GM12875 (cell line): ENCODE measurements at regions not wholly inside any gene's neighbourhood (a gene's known extent, or its start where the extent isn't known, plus 50 kb on each side); places are given as distances from the start of the nearest gene placed in this dataset.

ENCODE experiments used
- H3K4me3 ChIP-seq: one replicate; pipeline ENCODE4 v1.5.1; 2011; ENCODE audit warnings: low read depth, low read length, control low read depth
- TF ChIP-seq, protein P1 (sequence below): IDR thresholded peaks from 2 replicates; pipeline ENCODE4 v1.5.1; 2011; ENCODE audit warnings: low read depth, mild to moderate bottlenecking, control low read depth, inconsistent platforms, low read length, moderate library complexity, borderline replicate concordance; ENCODE audit not compliant: insufficient read depth

DNA sequence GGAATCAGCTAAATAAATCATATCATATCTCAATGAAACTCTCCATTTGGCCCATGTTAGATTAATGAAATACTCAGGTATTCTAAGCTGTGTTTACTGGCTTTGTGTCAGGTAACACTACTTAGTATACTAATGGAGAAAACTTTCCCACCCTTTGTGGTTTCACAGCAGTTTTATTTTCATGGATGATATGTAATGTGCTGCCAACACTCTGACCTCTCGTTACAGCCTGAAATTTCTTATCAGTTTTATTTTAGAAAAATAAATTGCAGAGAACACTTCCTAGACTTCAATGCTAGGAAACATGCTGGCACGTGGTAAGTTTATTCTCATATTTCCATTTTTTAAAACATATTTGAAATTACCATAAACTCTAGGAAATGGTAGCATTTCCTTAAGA, 758.9 kb downstream of the LIG4 start:
- no peak overlapping the region for H3K4me3 ChIP-seq
- TF ChIP-seq, protein P1, sequence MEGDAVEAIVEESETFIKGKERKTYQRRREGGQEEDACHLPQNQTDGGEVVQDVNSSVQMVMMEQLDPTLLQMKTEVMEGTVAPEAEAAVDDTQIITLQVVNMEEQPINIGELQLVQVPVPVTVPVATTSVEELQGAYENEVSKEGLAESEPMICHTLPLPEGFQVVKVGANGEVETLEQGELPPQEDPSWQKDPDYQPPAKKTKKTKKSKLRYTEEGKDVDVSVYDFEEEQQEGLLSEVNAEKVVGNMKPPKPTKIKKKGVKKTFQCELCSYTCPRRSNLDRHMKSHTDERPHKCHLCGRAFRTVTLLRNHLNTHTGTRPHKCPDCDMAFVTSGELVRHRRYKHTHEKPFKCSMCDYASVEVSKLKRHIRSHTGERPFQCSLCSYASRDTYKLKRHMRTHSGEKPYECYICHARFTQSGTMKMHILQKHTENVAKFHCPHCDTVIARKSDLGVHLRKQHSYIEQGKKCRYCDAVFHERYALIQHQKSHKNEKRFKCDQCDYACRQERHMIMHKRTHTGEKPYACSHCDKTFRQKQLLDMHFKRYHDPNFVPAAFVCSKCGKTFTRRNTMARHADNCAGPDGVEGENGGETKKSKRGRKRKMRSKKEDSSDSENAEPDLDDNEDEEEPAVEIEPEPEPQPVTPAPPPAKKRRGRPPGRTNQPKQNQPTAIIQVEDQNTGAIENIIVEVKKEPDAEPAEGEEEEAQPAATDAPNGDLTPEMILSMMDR: no peak

DNA sequence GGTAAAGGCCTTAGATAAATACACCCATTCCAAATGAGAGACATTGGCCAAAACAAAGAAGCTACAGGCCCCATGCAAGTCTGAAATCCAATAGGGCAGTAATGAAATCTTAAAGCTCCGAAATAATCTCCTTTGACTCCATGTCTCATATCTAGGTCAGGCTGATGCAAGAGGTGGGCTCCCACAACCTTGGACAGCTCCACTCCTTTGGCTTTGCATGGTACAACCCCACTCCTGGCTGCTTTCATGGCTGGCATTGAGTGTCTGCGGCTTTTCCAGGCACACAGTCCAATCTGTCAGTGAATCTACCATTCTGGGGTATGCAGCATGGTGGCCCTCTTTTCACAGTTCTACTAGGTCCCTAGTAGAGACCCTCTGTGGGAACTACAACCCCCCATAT, 762.5 kb downstream of the LIG4 start:
- H3K4me3 ChIP-seq: no peak overlapping the region
- TF ChIP-seq, protein P1: no peak

DNA sequence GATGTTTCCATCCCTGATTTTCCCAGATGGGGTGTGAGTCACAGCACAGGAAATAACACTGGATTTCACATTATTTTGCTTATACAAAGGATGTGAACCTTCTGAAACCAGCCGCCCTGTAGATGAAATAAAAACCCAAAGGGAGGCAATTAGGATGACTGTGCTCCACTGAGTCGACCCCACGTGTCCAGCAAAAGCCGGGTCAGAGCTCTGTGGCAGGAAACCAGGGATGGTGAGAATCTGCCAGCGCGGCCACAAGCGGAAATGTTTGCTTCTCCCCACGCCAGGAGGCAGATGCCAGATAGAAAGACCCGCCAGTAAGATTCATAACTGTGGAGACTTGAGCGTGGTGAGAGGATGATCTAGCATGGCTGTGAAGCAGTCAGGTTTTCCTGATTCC, 764.4 kb downstream of the LIG4 start:
- TF ChIP-seq, protein P1: no peak
- no peak overlapping the region for H3K4me3 ChIP-seq

DNA sequence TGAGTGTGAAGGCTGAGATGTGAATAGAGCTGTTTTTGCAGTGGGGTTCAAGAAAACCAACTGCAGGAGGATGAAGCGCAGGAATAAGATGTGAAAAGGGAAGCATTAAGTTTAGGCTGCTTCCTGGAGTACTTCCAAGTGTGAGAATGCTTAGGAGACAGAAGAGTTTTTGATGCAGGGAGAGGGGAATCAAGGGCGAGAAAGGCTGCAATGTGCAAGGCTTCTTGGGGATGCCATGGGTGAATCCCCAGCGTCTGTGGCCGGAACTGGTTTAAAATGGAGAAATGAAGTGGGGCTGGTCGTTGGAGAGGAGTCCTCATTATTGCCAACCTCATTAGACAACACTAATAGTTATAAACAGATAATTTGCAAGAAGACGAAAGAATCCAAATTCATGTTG, 764.9 kb downstream of the LIG4 start:
- TF ChIP-seq, protein P1: no peak

DNA sequence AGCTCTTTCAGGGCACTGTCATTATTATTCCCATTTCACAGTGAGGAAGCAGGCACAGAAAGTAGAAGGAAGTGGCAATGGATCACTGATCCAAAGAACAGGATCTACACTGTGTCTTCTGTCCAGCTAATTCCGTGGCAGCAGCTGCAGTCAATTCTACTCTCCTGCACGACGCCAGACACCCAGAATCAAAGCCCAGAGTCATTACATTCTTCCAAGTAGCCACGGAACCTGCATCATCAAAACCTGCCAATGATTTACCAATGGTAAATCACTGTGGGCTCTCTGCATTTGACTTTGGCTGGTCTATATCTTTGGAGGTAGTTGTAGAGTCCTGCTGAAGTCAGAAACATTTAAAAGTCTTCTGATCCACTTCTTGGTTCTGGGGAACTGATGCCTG, 767.7 kb downstream of the LIG4 start:
- H3K4me3 ChIP-seq: no peak overlapping the region
- TF ChIP-seq, protein P1: no peak

More for the DNA sequence above, 764.9 kb downstream of the LIG4 start:
- no peak overlapping the region for H3K4me3 ChIP-seq

DNA sequence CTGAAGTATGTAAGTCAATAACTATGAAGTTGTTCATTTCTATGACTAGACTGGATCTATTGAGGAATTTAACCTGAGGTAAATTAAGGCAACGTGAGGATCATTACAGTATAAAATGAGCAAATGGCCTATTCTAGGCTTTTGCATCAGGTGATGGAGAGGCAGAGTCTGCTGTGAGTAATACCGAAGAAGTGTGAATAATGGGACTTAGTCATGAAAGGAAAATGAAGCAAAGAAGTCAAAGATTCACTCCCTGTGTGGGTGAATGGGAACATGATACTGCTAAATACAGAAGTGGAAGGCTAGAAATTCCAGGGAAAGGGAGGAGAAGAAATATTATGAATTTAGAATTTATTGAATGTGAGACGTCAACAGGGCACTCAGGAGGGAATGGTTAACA, 774.1 kb downstream of the LIG4 start:
- TF ChIP-seq, protein P1: no peak
- no peak overlapping the region for H3K4me3 ChIP-seq

DNA sequence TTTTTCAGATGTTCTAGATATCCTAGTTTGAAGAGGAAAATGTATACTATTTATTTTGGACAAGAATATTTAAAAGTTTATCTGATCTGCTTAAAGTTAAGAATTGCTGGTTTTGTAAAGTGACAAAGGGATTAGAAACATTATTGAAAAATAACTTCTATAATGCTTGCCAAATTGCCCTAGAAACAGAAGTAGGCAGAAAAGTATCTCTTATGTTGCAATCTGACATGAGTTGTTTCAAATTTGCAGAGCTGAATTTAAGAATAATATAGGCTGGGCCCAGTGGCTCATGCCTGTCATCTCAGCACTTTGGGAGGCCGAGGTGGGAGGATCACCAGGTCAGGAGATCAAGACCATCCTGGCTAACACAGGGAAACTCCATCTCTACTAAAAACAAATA, 777.1 kb downstream of the LIG4 start:
- H3K4me3 ChIP-seq: no peak overlapping the region
- TF ChIP-seq, protein P1: no peak
